Renal cortex interstitium (tissue), 11 donors: ENCODE measurements at regions not wholly inside any gene's neighbourhood (a gene's known extent, or its start where the extent isn't known, plus 50 kb on each side); places are given as distances from the start of the nearest gene placed in this dataset.
"Not testable (repeated sequence)": the region's sequence is repeated elsewhere in the genome, so short reads cannot be mapped to it uniquely, and the experiment has no call there.

ENCODE experiments used
- DNase-seq, 11 donors: peaks; one replicate each; pipeline ENCODE4 v3.0.0-alpha.2; 2013; ENCODE audit warnings: low read depth in 9 of 11, low spot score in 4 of 11; ENCODE audit errors: extremely low read depth in 1 of 11

- no peak for DNase-seq
Measured at GRCh38 chr18:46179306-46179705, 75.1 kb downstream of the HAUS1 start.

- DNase-seq, result no peak
Measured at GRCh38 chr18:46182633-46183358, 78.6 kb downstream of the HAUS1 start.

GRCh38 chr18:46184296-46184695 lies 80.1 kb downstream of the HAUS1 start:
- not testable (repeated sequence) for DNase-seq

GRCh38 chr18:46184727-46185126 lies 80.5 kb downstream of the HAUS1 start:
- no peak for DNase-seq

- DNase-seq, result no peak
Measured at GRCh38 chr18:46190667-46191066, 86.5 kb downstream of the HAUS1 start.

GRCh38 chr18:46196627-46197243 lies 92.5 kb downstream of the HAUS1 start:
- DNase-seq, result no peak

- DNase-seq, result no peak
Measured at GRCh38 chr18:46199515-46200147, 95.4 kb downstream of the HAUS1 start.

- DNase-seq, result not testable (repeated sequence)
Measured at GRCh38 chr18:46200178-46201055, 96.2 kb downstream of the HAUS1 start.

GRCh38 chr18:46204143-46204542 lies 100.0 kb downstream of the HAUS1 start:
- no peak for DNase-seq

- no peak for DNase-seq
Measured at GRCh38 chr18:46207985-46208384, 103.8 kb downstream of the HAUS1 start.

GRCh38 chr18:46209161-46209560 lies 105.0 kb downstream of the HAUS1 start:
- DNase-seq, result no peak

GRCh38 chr18:46211816-46212215 lies 107.6 kb downstream of the HAUS1 start:
- no peak for DNase-seq

- no peak for DNase-seq
Measured at GRCh38 chr18:46212398-46212797, 108.2 kb downstream of the HAUS1 start.

- DNase-seq, result no peak
Measured at GRCh38 chr18:46213295-46213694, 109.1 kb downstream of the HAUS1 start.

- no peak for DNase-seq
Measured at GRCh38 chr18:46214435-46214834, 110.2 kb downstream of the HAUS1 start.

GRCh38 chr18:46215902-46216723 lies 111.9 kb downstream of the HAUS1 start:
- DNase-seq, result no peak

- no peak for DNase-seq
Measured at GRCh38 chr18:46220116-46220515, 115.9 kb downstream of the HAUS1 start.

GRCh38 chr18:46222093-46222492 lies 117.9 kb downstream of the HAUS1 start:
- DNase-seq, result no peak
